HepG2 (cell line): ENCODE measurements at regions not wholly inside any gene's neighbourhood (a gene's known extent, or its start where the extent isn't known, plus 50 kb on each side); places are given as distances from the start of the nearest gene placed in this dataset.

Source experiments
- ARNTL ChIP-seq: sonication (generic); formaldehyde crosslinking; IDR thresholded peaks from 2 replicates; pipeline ENCODE4 v1.4.0; 2020; ENCODE audit warnings: mild to moderate bottlenecking, missing genetic modification reagents
- BCL6 ChIP-seq: IDR thresholded peaks from 2 replicates; pipeline ENCODE4 v1.6.1; 2016; ENCODE audit warnings: missing genetic modification reagents, missing compliant biosample characterization
- FOSL2 ChIP-seq: sonication (generic); formaldehyde crosslinking; IDR thresholded peaks from 2 replicates; pipeline ENCODE4 v1.4.0; 2020; ENCODE audit warnings: missing genetic modification reagents
- FOXA1 ChIP-seq, 2 experiments: fragments of 450-650 bp in 1 of 2; sonication (generic) in 1 of 2; formaldehyde crosslinking in 1 of 2; IDR thresholded peaks; 2 replicates each; pipeline versions ENCODE4 v1.4.0 to v1.6.1; 2016 to 2020; ENCODE audit warnings: missing genetic modification reagents in 1 of 2
- HMG20B ChIP-seq: conservative IDR thresholded peaks from 2 replicates; pipeline ENCODE4 v1.6.1; 2016; ENCODE audit warnings: missing genetic modification reagents, missing compliant biosample characterization
- HOXA7 ChIP-seq: sonication (generic); formaldehyde crosslinking; IDR thresholded peaks from 2 replicates; pipeline ENCODE4 v1.8.1; 2022; ENCODE audit warnings: mild to moderate bottlenecking, missing genetic modification reagents, moderate library complexity
- NR2F1 ChIP-seq, 2 experiments: fragments of 450-650 bp in 1 of 2; formaldehyde crosslinking in 1 of 2; IDR thresholded peaks; 2 replicates each; pipeline versions ENCODE4 v1.5.0 to v1.6.1; 2016 to 2020; ENCODE audit warnings: mild to moderate bottlenecking in 1 of 2, missing compliant biosample characterization in 1 of 2, missing genetic modification reagents in 1 of 2, moderate library complexity in 1 of 2
- NR2F6 ChIP-seq, 2 experiments: IDR thresholded peaks; 2 replicates each; pipeline ENCODE4 v1.6.1; 2016; ENCODE audit warnings: antibody characterized with exemption in 1 of 2, mild to moderate bottlenecking in 1 of 2
- PATZ1 ChIP-seq: sonication (generic); formaldehyde crosslinking; IDR thresholded peaks from 2 replicates; pipeline ENCODE4 v1.4.0; 2020; ENCODE audit warnings: missing genetic modification reagents
- TBX2 ChIP-seq: sonication (generic); formaldehyde crosslinking; IDR thresholded peaks from 2 replicates; pipeline ENCODE4 v1.5.0; 2020; ENCODE audit warnings: missing genetic modification reagents, mild to moderate bottlenecking, borderline replicate concordance
- ZNF138 ChIP-seq: sonication (generic); formaldehyde crosslinking; IDR thresholded peaks from 2 replicates; pipeline ENCODE4 v1.5.0; 2020; ENCODE audit warnings: mild to moderate bottlenecking, low read depth, missing genetic modification reagents
- ZNF577 ChIP-seq: sonication (generic); formaldehyde crosslinking; IDR thresholded peaks from 2 replicates; pipeline ENCODE4 v1.4.0; 2020; ENCODE audit warnings: mild to moderate bottlenecking, low read depth, missing genetic modification reagents, borderline replicate concordance
- ZNF737 ChIP-seq: sonication (generic); formaldehyde crosslinking; IDR thresholded peaks from 2 replicates; pipeline ENCODE4 v1.5.0; 2020; ENCODE audit warnings: missing genetic modification reagents, mild to moderate bottlenecking, borderline replicate concordance
- TF ChIP-seq, protein P1 (sequence below): sonication (generic); formaldehyde crosslinking; IDR thresholded peaks from 2 replicates; pipeline ENCODE4 v1.9.0; 2021; ENCODE audit warnings: missing genetic modification reagents, borderline replicate concordance
- TF ChIP-seq, protein P2 (sequence below): sonication (generic); formaldehyde crosslinking; IDR thresholded peaks from 2 replicates; pipeline ENCODE4 v1.4.0; 2020; ENCODE audit warnings: mild to moderate bottlenecking, missing genetic modification reagents
- TF ChIP-seq, protein P3 (sequence below): IDR thresholded peaks from 2 replicates; pipeline ENCODE4 v1.4.0; 2020; ENCODE audit warnings: mild to moderate bottlenecking, missing genetic modification reagents
- TF ChIP-seq, protein P4 (sequence below): sonication (generic); formaldehyde crosslinking; IDR thresholded peaks from 2 replicates; pipeline ENCODE4 v1.4.0; 2020; ENCODE audit warnings: missing genetic modification reagents

DNA sequence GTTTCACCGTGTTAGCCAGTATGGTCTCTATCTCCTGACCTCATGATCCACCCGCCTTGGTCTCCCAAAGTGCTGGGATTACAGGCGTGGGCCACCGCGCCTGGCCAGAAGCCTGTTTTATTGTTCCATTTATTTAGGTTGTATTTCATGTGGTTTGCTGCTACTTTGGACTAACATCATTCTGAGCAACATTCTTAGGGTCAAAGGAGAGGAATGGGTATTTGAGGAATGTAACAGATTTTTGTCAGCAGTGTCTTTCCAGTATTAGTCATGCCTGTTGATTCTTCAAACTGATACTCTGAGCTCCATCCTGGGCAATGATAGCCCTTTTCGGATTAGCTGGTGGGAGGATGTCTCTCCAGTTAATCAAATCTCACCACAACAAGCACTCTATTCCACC, 213.0 kb upstream of the CITED2 start (continued):
- TF ChIP-seq PATZ1 (CRISPR knock-in tag): 0 out of 2 replicates have a peak, but pooled peaks have one; percentile 8
- peak in 1 of 2 experiments; percentile 78; a peak in 2 of 4 replicates for TF ChIP-seq NR2F1 (CRISPR knock-in tag; IDR thresholded peaks at IDR 0.05)
- TF ChIP-seq, protein P1, sequence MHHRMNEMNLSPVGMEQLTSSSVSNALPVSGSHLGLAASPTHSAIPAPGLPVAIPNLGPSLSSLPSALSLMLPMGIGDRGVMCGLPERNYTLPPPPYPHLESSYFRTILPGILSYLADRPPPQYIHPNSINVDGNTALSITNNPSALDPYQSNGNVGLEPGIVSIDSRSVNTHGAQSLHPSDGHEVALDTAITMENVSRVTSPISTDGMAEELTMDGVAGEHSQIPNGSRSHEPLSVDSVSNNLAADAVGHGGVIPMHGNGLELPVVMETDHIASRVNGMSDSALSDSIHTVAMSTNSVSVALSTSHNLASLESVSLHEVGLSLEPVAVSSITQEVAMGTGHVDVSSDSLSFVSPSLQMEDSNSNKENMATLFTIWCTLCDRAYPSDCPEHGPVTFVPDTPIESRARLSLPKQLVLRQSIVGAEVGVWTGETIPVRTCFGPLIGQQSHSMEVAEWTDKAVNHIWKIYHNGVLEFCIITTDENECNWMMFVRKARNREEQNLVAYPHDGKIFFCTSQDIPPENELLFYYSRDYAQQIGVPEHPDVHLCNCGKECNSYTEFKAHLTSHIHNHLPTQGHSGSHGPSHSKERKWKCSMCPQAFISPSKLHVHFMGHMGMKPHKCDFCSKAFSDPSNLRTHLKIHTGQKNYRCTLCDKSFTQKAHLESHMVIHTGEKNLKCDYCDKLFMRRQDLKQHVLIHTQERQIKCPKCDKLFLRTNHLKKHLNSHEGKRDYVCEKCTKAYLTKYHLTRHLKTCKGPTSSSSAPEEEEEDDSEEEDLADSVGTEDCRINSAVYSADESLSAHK (CRISPR knock-in tag): no peak
- TF ChIP-seq NR2F6 (IDR thresholded peaks at IDR 0.05): no peak
- TF ChIP-seq NR2F6 (CRISPR knock-in tag; IDR thresholded peaks at IDR 0.05): peak; percentile 73
- TF ChIP-seq ZNF737 (CRISPR knock-in tag): no peak
- no peak for TF ChIP-seq ARNTL (CRISPR knock-in tag)
- peak; percentile 41; the same call in 1 of the 2 replicates for TF ChIP-seq FOSL2 (CRISPR knock-in tag)
- TF ChIP-seq, protein P2, sequence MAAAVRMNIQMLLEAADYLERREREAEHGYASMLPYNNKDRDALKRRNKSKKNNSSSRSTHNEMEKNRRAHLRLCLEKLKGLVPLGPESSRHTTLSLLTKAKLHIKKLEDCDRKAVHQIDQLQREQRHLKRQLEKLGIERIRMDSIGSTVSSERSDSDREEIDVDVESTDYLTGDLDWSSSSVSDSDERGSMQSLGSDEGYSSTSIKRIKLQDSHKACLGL (CRISPR knock-in tag): no peak
- 0 out of 2 replicates have a peak, but pooled peaks have one; percentile 14 for TF ChIP-seq HMG20B (CRISPR knock-in tag)
- no peak for TF ChIP-seq FOXA1 (IDR thresholded peaks at IDR 0.05)
- TF ChIP-seq FOXA1 (CRISPR knock-in tag; IDR thresholded peaks at IDR 0.05): peak; percentile 16; the same call in 1 of the 2 replicates
- no peak for TF ChIP-seq ZNF577 (CRISPR knock-in tag)
- TF ChIP-seq ZNF138 (CRISPR knock-in tag): no peak
- TF ChIP-seq TBX2 (CRISPR knock-in tag): no peak
- TF ChIP-seq, protein P3, sequence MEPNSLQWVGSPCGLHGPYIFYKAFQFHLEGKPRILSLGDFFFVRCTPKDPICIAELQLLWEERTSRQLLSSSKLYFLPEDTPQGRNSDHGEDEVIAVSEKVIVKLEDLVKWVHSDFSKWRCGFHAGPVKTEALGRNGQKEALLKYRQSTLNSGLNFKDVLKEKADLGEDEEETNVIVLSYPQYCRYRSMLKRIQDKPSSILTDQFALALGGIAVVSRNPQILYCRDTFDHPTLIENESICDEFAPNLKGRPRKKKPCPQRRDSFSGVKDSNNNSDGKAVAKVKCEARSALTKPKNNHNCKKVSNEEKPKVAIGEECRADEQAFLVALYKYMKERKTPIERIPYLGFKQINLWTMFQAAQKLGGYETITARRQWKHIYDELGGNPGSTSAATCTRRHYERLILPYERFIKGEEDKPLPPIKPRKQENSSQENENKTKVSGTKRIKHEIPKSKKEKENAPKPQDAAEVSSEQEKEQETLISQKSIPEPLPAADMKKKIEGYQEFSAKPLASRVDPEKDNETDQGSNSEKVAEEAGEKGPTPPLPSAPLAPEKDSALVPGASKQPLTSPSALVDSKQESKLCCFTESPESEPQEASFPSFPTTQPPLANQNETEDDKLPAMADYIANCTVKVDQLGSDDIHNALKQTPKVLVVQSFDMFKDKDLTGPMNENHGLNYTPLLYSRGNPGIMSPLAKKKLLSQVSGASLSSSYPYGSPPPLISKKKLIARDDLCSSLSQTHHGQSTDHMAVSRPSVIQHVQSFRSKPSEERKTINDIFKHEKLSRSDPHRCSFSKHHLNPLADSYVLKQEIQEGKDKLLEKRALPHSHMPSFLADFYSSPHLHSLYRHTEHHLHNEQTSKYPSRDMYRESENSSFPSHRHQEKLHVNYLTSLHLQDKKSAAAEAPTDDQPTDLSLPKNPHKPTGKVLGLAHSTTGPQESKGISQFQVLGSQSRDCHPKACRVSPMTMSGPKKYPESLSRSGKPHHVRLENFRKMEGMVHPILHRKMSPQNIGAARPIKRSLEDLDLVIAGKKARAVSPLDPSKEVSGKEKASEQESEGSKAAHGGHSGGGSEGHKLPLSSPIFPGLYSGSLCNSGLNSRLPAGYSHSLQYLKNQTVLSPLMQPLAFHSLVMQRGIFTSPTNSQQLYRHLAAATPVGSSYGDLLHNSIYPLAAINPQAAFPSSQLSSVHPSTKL (CRISPR knock-in tag): peak; percentile 49
- no peak for TF ChIP-seq HOXA7 (CRISPR knock-in tag)
- TF ChIP-seq, protein P4, sequence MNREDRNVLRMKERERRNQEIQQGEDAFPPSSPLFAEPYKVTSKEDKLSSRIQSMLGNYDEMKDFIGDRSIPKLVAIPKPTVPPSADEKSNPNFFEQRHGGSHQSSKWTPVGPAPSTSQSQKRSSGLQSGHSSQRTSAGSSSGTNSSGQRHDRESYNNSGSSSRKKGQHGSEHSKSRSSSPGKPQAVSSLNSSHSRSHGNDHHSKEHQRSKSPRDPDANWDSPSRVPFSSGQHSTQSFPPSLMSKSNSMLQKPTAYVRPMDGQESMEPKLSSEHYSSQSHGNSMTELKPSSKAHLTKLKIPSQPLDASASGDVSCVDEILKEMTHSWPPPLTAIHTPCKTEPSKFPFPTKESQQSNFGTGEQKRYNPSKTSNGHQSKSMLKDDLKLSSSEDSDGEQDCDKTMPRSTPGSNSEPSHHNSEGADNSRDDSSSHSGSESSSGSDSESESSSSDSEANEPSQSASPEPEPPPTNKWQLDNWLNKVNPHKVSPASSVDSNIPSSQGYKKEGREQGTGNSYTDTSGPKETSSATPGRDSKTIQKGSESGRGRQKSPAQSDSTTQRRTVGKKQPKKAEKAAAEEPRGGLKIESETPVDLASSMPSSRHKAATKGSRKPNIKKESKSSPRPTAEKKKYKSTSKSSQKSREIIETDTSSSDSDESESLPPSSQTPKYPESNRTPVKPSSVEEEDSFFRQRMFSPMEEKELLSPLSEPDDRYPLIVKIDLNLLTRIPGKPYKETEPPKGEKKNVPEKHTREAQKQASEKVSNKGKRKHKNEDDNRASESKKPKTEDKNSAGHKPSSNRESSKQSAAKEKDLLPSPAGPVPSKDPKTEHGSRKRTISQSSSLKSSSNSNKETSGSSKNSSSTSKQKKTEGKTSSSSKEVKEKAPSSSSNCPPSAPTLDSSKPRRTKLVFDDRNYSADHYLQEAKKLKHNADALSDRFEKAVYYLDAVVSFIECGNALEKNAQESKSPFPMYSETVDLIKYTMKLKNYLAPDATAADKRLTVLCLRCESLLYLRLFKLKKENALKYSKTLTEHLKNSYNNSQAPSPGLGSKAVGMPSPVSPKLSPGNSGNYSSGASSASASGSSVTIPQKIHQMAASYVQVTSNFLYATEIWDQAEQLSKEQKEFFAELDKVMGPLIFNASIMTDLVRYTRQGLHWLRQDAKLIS (CRISPR knock-in tag): no peak
- TF ChIP-seq BCL6 (CRISPR knock-in tag): peak; percentile 40
